Panc1 (cell line): ENCODE measurements at regions not wholly inside any gene's neighbourhood (a gene's known extent, or its start where the extent isn't known, plus 50 kb on each side); places are given as distances from the start of the nearest gene placed in this dataset.

Source experiments
- ATAC-seq: fragments of 200-7000 bp; cut with Tn5 transposase; 2 replicates; pipeline ENCODE4 v1.9.1; 2020; ENCODE audit warnings: mild to moderate bottlenecking, moderate library complexity
- BruUV-seq: library from RNA; stranded (reverse); fragments of 400-500 nt; replicated peaks from 2 replicates; lab custom pipeline; 2021; lab: Mats Ljungman, UMichigan
- CTCF ChIA-PET: fragments of 300-600 bp; sonication (Branson Sonifier 250); formaldehyde crosslinking; loops from one replicate; lab custom pipeline; 2022; ENCODE audit warnings: antibody characterized with exemption; lab: Charles Lee
- POLR2A ChIA-PET: fragments of 300-600 bp; sonication (Branson Sonifier 250); formaldehyde crosslinking; loops from one replicate; lab custom pipeline; 2022; ENCODE audit warnings: antibody characterized with exemption; lab: Charles Lee
- DNase-seq: peaks from one replicate; pipeline ENCODE4 v3.0.0-alpha.2; 2010; ENCODE audit warnings: low read depth, low spot score
- H3K27ac ChIP-seq: 2 replicates; pipeline ENCODE4 v1.5.1; 2011; ENCODE audit warnings: mild to moderate bottlenecking, low read length, inconsistent platforms
- H3K27me3 ChIP-seq: fragments of 200-500 bp; sonication (Bioruptor generic); 2 replicates; pipeline ENCODE4 v1.6.0; 2014; ENCODE audit warnings: low read length, inconsistent platforms; ENCODE audit not compliant: control insufficient read depth, insufficient read depth
- H3K36me3 ChIP-seq: fragments of 200-500 bp; sonication (Bioruptor generic); 2 replicates; pipeline ENCODE4 v1.5.1; 2014; ENCODE audit warnings: inconsistent platforms, mild to moderate bottlenecking, low read length, moderate library complexity; ENCODE audit not compliant: control insufficient read depth, insufficient read depth
- H3K4me1 ChIP-seq: 2 replicates; pipeline ENCODE4 v1.5.1; 2011; ENCODE audit warnings: inconsistent platforms, mild to moderate bottlenecking, low read length, moderate library complexity; ENCODE audit not compliant: control insufficient read depth, insufficient read depth
- H3K4me3 ChIP-seq, 2 experiments: 2 replicates each; pipeline ENCODE4 v1.5.1; 2011 to 2012; ENCODE audit warnings: low read depth in 2 of 2, low read length in 2 of 2, mild to moderate bottlenecking in 2 of 2, inconsistent platforms in 1 of 2, moderate library complexity in 1 of 2
- H3K9me3 ChIP-seq: fragments of 200-500 bp; sonication (Bioruptor generic); 2 replicates; pipeline ENCODE4 v1.5.1; 2014; ENCODE audit warnings: low read depth, mild to moderate bottlenecking, inconsistent platforms, low read length, moderate library complexity; ENCODE audit not compliant: control insufficient read depth, insufficient read depth
- POLR2AphosphoS5 ChIP-seq: IDR thresholded peaks from 2 replicates; pipeline ENCODE4 v1.6.1; 2012; ENCODE audit warnings: mild to moderate bottlenecking, low read depth, low read length, moderate library complexity
- SIN3A ChIP-seq: IDR thresholded peaks from 2 replicates; pipeline ENCODE4 v1.6.1; 2012; ENCODE audit warnings: low read depth, mild to moderate bottlenecking, low read length, moderate library complexity, borderline replicate concordance; ENCODE audit not compliant: insufficient read depth
- TCF7L2 ChIP-seq: IDR thresholded peaks from 2 replicates; pipeline ENCODE4 v1.6.1; 2011; ENCODE audit warnings: mild to moderate bottlenecking, low read depth, low read length, inconsistent platforms
- in situ Hi-C: cut with HindIII; loops from 2 replicates; pipeline ENCODE4 v1.10.0; 2016; ENCODE audit warnings: low sequenced_read_pairs, low pct_unique_long_range_greater_than_20kb
- intact Hi-C: fragments of 100-400 bp; cut with micrococcal nuclease; formaldehyde crosslinking; loops from one replicate; pipeline ENCODE4 v1.10.0; 2022; ENCODE audit not compliant: unreplicated experiment
- TF ChIP-seq, protein P1 (sequence below), 2 experiments: IDR thresholded peaks; 2 replicates each; pipeline ENCODE4 v1.6.1; 2011 to 2012; ENCODE audit warnings: low read depth in 2 of 2, control low read depth in 1 of 2, low read length in 1 of 2, mild to moderate bottlenecking in 1 of 2, moderate library complexity in 1 of 2; ENCODE audit not compliant: insufficient read depth in 1 of 2
- TF ChIP-seq, protein P2 (sequence below): fragments of 450-650 bp; IDR thresholded peaks from 2 replicates; pipeline ENCODE4 v1.5.1; 2017; ENCODE audit warnings: mild to moderate bottlenecking

GRCh38 chr2:120844070-120844738, 108.5 kb downstream of the GLI2 start:
- BruUV-seq: no TSS peak
- POLR2A ChIA-PET: no interaction called here

DNA sequence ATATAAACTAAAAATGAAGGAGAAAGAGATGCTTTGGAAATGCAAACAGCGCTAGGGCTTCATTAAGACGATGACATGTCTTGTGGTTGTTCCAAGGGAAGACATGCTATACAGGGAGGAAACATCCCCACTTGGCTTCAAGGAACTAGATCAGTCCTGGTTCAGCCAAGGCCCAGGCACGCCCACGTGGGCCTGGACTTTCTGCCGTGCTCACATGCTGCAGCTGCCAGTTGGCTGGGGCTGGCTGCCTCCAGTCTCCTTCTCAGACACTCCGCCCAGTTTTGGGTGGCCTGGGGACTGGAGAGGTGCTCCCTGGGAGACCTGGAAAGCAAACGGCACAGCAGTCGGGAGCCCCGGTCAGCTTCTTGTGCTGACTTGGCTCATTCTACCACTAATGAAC, 109.6 kb downstream of the GLI2 start:
- Histone ChIP-seq H3K4me3 (no peak overlapping the region), H3K36me3 (no peaks in the 10 kb centered on the region), H3K27ac (no peak overlapping the region), H3K9me3 (no peaks in the 10 kb centered on the region; the same call in 1 of the 2 replicates), H3K27me3 (no peaks in the 10 kb centered on the region), H3K4me1 (no peaks in the 10 kb centered on the region)
- BruUV-seq: no TSS peak
- POLR2A ChIA-PET: no interaction called here
- intact Hi-C loops (no loop called here), in situ Hi-C loops (no loop called here)
- ATAC-seq: no peak
- no peak for DNase-seq
- CTCF ChIA-PET: no interaction called here
- TF ChIP-seq, protein P1, sequence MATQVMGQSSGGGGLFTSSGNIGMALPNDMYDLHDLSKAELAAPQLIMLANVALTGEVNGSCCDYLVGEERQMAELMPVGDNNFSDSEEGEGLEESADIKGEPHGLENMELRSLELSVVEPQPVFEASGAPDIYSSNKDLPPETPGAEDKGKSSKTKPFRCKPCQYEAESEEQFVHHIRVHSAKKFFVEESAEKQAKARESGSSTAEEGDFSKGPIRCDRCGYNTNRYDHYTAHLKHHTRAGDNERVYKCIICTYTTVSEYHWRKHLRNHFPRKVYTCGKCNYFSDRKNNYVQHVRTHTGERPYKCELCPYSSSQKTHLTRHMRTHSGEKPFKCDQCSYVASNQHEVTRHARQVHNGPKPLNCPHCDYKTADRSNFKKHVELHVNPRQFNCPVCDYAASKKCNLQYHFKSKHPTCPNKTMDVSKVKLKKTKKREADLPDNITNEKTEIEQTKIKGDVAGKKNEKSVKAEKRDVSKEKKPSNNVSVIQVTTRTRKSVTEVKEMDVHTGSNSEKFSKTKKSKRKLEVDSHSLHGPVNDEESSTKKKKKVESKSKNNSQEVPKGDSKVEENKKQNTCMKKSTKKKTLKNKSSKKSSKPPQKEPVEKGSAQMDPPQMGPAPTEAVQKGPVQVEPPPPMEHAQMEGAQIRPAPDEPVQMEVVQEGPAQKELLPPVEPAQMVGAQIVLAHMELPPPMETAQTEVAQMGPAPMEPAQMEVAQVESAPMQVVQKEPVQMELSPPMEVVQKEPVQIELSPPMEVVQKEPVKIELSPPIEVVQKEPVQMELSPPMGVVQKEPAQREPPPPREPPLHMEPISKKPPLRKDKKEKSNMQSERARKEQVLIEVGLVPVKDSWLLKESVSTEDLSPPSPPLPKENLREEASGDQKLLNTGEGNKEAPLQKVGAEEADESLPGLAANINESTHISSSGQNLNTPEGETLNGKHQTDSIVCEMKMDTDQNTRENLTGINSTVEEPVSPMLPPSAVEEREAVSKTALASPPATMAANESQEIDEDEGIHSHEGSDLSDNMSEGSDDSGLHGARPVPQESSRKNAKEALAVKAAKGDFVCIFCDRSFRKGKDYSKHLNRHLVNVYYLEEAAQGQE (IDR thresholded peaks at IDR 0.05; ENCODE audit: insufficient read depth in 1 of 2, low read depth in 2 of 2, low read length in 1 of 2): no peak
- TF ChIP-seq, protein P2, sequence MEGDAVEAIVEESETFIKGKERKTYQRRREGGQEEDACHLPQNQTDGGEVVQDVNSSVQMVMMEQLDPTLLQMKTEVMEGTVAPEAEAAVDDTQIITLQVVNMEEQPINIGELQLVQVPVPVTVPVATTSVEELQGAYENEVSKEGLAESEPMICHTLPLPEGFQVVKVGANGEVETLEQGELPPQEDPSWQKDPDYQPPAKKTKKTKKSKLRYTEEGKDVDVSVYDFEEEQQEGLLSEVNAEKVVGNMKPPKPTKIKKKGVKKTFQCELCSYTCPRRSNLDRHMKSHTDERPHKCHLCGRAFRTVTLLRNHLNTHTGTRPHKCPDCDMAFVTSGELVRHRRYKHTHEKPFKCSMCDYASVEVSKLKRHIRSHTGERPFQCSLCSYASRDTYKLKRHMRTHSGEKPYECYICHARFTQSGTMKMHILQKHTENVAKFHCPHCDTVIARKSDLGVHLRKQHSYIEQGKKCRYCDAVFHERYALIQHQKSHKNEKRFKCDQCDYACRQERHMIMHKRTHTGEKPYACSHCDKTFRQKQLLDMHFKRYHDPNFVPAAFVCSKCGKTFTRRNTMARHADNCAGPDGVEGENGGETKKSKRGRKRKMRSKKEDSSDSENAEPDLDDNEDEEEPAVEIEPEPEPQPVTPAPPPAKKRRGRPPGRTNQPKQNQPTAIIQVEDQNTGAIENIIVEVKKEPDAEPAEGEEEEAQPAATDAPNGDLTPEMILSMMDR: no peak
- TF ChIP-seq POLR2AphosphoS5 (no peak), TCF7L2 (no peak), SIN3A (no peak)

More at GRCh38 chr2:120844070-120844738, 108.5 kb downstream of the GLI2 start:
- no peaks in the 10 kb centered on the region for H3K9me3 ChIP-seq
- TF ChIP-seq SIN3A (no peak), TCF7L2 (no peak), POLR2AphosphoS5 (no peak)
- TF ChIP-seq, protein P2: no peak
- TF ChIP-seq, protein P1 (IDR thresholded peaks at IDR 0.05; ENCODE audit: insufficient read depth in 1 of 2, low read depth in 2 of 2, low read length in 1 of 2): no peak
- intact Hi-C loops: no loop called here
- H3K36me3 ChIP-seq: no peaks in the 10 kb centered on the region
- H3K27me3 ChIP-seq: no peaks in the 10 kb centered on the region
- CTCF ChIA-PET: no interaction called here
- H3K27ac ChIP-seq: no peak overlapping the region
- H3K4me1 ChIP-seq: no peaks in the 10 kb centered on the region
- DNase-seq: no peak
- in situ Hi-C loops: no loop called here
- no peak for ATAC-seq
- no peak overlapping the region for H3K4me3 ChIP-seq
